SK-N-SH (cell line): ENCODE measurements at regions not wholly inside any gene's neighbourhood (a gene's known extent, or its start where the extent isn't known, plus 50 kb on each side); places are given as distances from the start of the nearest gene placed in this dataset.

Experiments
- CTCF ChIA-PET: fragments of 300-600, 350-600 bp; formaldehyde crosslinking; extraction: SDS; loops from one replicate; lab custom pipeline; 2021; lab: Yijun Ruan, JAX
- POLR2A ChIA-PET: fragments of 350-600 bp; sonication (Branson Sonifier 250); formaldehyde crosslinking; extraction: SDS; loops from one replicate; lab custom pipeline; 2020; ENCODE audit warnings: antibody characterized with exemption, inconsistent platforms; lab: Yijun Ruan, JAX
- DNase-seq: peaks from one replicate; pipeline ENCODE4 v3.0.0; 2012
- H2AFZ ChIP-seq: fragments of 200-600 bp; sonication (generic); 2 replicates; pipeline ENCODE4 v1.8.1; 2016; ENCODE audit warnings: antibody characterized with exemption, mild to moderate bottlenecking, low read depth
- H3F3A ChIP-seq: fragments of 200-600 bp; sonication (generic); replicated peaks from 2 replicates; pipeline ENCODE3; 2016; ENCODE audit warnings: antibody characterized with exemption, mild to moderate bottlenecking; ENCODE audit not compliant: insufficient read depth
- H3K27ac ChIP-seq, 2 experiments: fragments of 200-500 bp in 1 of 2; fragments of 200-600 bp in 1 of 2; sonication (Bioruptor generic) in 1 of 2; sonication (generic), shearing (Covaris generic) in 1 of 2; 2 replicates each; pipeline versions ENCODE4 v1.5.1 to v1.6.1; 2014 to 2016; ENCODE audit warnings: low read depth in 2 of 2, inconsistent platforms in 1 of 2, low read length in 1 of 2, mild to moderate bottlenecking in 1 of 2, mixed read lengths in 1 of 2
- H3K27me3 ChIP-seq: fragments of 200-600 bp; sonication (generic), shearing (Covaris generic); 2 replicates; pipeline ENCODE4 v1.6.1; 2016; ENCODE audit warnings: mixed run types; ENCODE audit not compliant: insufficient read depth
- H3K36me3 ChIP-seq, 2 experiments: fragments of 200-500 bp in 1 of 2; fragments of 200-600 bp in 1 of 2; sonication (Bioruptor generic) in 1 of 2; sonication (generic) in 1 of 2; replicated peaks in 1 of 2; 2 replicates each; pipeline versions ENCODE3 to v1.5.1; 2014 to 2016; ENCODE audit warnings: low read length in 1 of 2, mild to moderate bottlenecking in 1 of 2; ENCODE audit not compliant: insufficient read depth in 2 of 2, control insufficient read depth in 1 of 2
- H3K4me1 ChIP-seq, 2 experiments: fragments of 200-500 bp in 1 of 2; fragments of 200-600 bp in 1 of 2; sonication (Bioruptor generic) in 1 of 2; sonication (generic), shearing (Covaris generic) in 1 of 2; 2 replicates each; pipeline versions ENCODE4 v1.5.1 to v1.6.1; 2014 to 2016; ENCODE audit warnings: low read depth in 1 of 2, low read length in 1 of 2, mixed run types in 1 of 2; ENCODE audit not compliant: insufficient read depth in 2 of 2, control insufficient read depth in 1 of 2
- H3K4me2 ChIP-seq: fragments of 200-600 bp; sonication (generic), shearing (Covaris generic); 2 replicates; pipeline ENCODE4 v1.6.1; 2017; ENCODE audit warnings: mixed run types
- H3K4me3 ChIP-seq, 2 experiments: fragments of 200-500 bp in 1 of 2; fragments of 200-600 bp in 1 of 2; sonication (Bioruptor generic) in 1 of 2; sonication (generic), shearing (Covaris generic) in 1 of 2; 2 replicates each; pipeline versions ENCODE4 v1.5.1 to v1.8.1; 2014 to 2016; ENCODE audit warnings: low read depth in 2 of 2, inconsistent platforms in 1 of 2, low read length in 1 of 2, mild to moderate bottlenecking in 1 of 2, mixed read lengths in 1 of 2, moderate library complexity in 1 of 2
- H3K79me2 ChIP-seq: fragments of 200-600 bp; sonication (generic); 2 replicates; pipeline ENCODE4 v1.8.1; 2017; ENCODE audit warnings: mild to moderate bottlenecking; ENCODE audit not compliant: insufficient read depth
- H3K9ac ChIP-seq: fragments of 200-600 bp; sonication (generic); 2 replicates; pipeline ENCODE4 v1.6.1; 2017; ENCODE audit warnings: mixed run types
- H3K9me2 ChIP-seq: fragments of 200-600 bp; sonication (generic); 2 replicates; pipeline ENCODE4 v1.6.1; 2017; ENCODE audit warnings: mixed run types
- H3K9me3 ChIP-seq: fragments of 200-600 bp; sonication (generic); 2 replicates; pipeline ENCODE4 v1.6.1; 2017; ENCODE audit warnings: mixed run types, mild to moderate bottlenecking, moderate library complexity
- H4K20me1 ChIP-seq: fragments of 200-600 bp; sonication (generic); 2 replicates; pipeline ENCODE4 v1.6.1; 2017; ENCODE audit warnings: mild to moderate bottlenecking, mixed run types; ENCODE audit not compliant: insufficient read depth
- CHD2 ChIP-seq: fragments of 150-350 bp; IDR thresholded peaks from 2 replicates; pipeline ENCODE4 v1.6.1; 2018; ENCODE audit warnings: low read length; ENCODE audit not compliant: partially characterized antibody
- ELF1 ChIP-seq: IDR thresholded peaks from 2 replicates; pipeline ENCODE4 v1.4.0; 2012
- EZH2phosphoT487 ChIP-seq: fragments of 200-600 bp; sonication (generic); IDR thresholded peaks from 2 replicates; pipeline ENCODE4 v1.6.1; 2017; ENCODE audit warnings: low read depth, mixed run types, mild to moderate bottlenecking, antibody characterized with exemption, moderate library complexity, borderline replicate concordance
- FOXM1 ChIP-seq: IDR thresholded peaks from 2 replicates; pipeline ENCODE4 v1.4.0; 2012; ENCODE audit warnings: low read depth, mild to moderate bottlenecking
- GATA2 ChIP-seq: sonication (generic); formaldehyde crosslinking; IDR thresholded peaks from 2 replicates; pipeline ENCODE4 v1.5.0; 2020; ENCODE audit warnings: mild to moderate bottlenecking, missing genetic modification reagents
- JUND ChIP-seq: IDR thresholded peaks from 2 replicates; pipeline ENCODE4 v1.4.0; 2012
- RCOR1 ChIP-seq: fragments of 150-350 bp; IDR thresholded peaks from 2 replicates; pipeline ENCODE4 v1.6.1; 2017; ENCODE audit warnings: antibody characterized with exemption, low read length
- RXRA ChIP-seq: IDR thresholded peaks from 2 replicates; pipeline ENCODE4 v1.4.0; 2012; ENCODE audit warnings: low read depth, mild to moderate bottlenecking, borderline replicate concordance
- SIN3A ChIP-seq: IDR thresholded peaks from 2 replicates; pipeline ENCODE4 v1.6.1; 2012; ENCODE audit warnings: low read depth, mild to moderate bottlenecking, low read length, moderate library complexity, borderline replicate concordance
- TAF1 ChIP-seq: IDR thresholded peaks from 2 replicates; pipeline ENCODE4 v1.6.1; 2012; ENCODE audit warnings: low read depth, mild to moderate bottlenecking, low read length, moderate library complexity, borderline replicate concordance
- TEAD4 ChIP-seq: IDR thresholded peaks from 2 replicates; pipeline ENCODE4 v1.4.0; 2012; ENCODE audit warnings: mild to moderate bottlenecking, borderline replicate concordance; ENCODE audit not compliant: insufficient read depth
- YY1 ChIP-seq: IDR thresholded peaks from 2 replicates; pipeline ENCODE4 v1.4.0; 2012; ENCODE audit warnings: low read depth, mild to moderate bottlenecking
- WGBS: methylation state at CpG from one replicate; pipeline ENCODE4 v1.1.6; 2017; ENCODE audit warnings: low lambda C conversion rate; 5-methylcytosine and 5-hydroxymethylcytosine counted together
- TF ChIP-seq, protein P1 (sequence below): IDR thresholded peaks from 2 replicates; pipeline ENCODE4 v1.4.0; 2012; ENCODE audit warnings: low read depth, borderline replicate concordance
- TF ChIP-seq, protein P2 (sequence below): IDR thresholded peaks from 2 replicates; pipeline ENCODE4; 2012

DNA sequence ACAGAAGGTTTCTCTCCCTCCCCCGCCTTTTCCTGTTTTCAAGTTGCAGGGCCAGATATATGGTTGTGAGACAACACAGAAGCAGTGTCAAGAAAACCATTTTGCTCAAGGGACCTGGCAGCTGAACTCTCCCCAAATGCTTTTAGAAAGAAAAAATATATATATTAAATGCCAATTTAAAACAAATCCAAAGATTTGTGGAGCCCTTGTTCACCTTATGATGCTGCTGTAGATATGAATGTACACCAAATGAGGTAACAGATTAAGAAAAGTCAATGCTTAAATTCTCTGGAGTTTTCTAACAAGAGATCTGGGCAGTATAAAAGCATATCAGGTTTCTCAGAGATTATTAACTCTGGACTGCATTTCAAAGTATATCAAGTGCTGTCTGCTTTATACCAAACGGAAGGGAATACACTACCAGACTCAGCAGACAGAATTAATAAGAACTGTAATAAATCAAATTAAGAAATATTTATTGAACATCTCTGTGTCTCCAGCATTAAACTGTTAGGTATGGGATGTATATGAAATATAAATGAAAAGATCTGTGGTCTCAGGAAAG, 357.5 kb downstream of the HDGFL1 start (continued):
- no peak for TF ChIP-seq YY1
- TF ChIP-seq GATA2 (CRISPR knock-in tag), result peak; percentile 53
- TF ChIP-seq, protein P1, sequence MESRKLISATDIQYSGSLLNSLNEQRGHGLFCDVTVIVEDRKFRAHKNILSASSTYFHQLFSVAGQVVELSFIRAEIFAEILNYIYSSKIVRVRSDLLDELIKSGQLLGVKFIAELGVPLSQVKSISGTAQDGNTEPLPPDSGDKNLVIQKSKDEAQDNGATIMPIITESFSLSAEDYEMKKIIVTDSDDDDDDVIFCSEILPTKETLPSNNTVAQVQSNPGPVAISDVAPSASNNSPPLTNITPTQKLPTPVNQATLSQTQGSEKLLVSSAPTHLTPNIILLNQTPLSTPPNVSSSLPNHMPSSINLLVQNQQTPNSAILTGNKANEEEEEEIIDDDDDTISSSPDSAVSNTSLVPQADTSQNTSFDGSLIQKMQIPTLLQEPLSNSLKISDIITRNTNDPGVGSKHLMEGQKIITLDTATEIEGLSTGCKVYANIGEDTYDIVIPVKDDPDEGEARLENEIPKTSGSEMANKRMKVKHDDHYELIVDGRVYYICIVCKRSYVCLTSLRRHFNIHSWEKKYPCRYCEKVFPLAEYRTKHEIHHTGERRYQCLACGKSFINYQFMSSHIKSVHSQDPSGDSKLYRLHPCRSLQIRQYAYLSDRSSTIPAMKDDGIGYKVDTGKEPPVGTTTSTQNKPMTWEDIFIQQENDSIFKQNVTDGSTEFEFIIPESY, result no peak
- TF ChIP-seq, protein P2, sequence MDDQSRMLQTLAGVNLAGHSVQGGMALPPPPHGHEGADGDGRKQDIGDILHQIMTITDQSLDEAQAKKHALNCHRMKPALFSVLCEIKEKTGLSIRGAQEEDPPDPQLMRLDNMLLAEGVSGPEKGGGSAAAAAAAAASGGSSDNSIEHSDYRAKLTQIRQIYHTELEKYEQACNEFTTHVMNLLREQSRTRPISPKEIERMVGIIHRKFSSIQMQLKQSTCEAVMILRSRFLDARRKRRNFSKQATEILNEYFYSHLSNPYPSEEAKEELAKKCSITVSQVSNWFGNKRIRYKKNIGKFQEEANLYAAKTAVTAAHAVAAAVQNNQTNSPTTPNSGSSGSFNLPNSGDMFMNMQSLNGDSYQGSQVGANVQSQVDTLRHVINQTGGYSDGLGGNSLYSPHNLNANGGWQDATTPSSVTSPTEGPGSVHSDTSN, result peak; percentile 8; the same call in 1 of the 2 replicates
- TF ChIP-seq FOXM1, result no peak
- no peak for TF ChIP-seq TEAD4
- no peak for TF ChIP-seq ELF1

DNA sequence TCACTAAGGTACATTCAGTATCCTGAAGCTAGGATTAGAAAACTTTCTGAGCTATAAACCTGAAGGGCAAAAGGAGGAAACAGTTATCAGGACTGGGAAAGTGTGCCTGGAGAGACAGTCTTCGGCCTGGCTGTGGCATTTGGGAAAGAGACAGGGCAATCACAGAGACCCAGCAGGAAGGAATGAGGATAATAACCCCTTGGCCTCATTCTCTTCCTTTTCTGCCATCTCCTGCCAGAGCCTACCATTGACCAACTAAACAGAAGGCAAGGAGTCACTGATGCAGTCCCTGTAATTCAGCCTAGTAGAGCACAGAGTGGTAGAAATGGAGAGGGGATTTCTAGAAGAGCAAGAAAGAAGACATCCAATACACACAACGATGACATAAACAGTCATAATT, 359.4 kb downstream of the HDGFL1 start:
- no peaks in the 10 kb centered on the region for H3K36me3 ChIP-seq
- H3K9me3 ChIP-seq, result no peaks in the 10 kb centered on the region
- no peaks in the 10 kb centered on the region for H3K27me3 ChIP-seq
- H4K20me1 ChIP-seq, result no peaks in the 10 kb centered on the region
- TF ChIP-seq EZH2phosphoT487 (no peak), JUND (no peak), CHD2 (no peak), RCOR1 (no peak), RXRA (no peak), TAF1 (no peak), SIN3A (no peak), FOXM1 (no peak)
- peaks cover 0 to 33% of the 10 kb centered on the region in 2 experiments; a peak in 2 of 4 replicates for H3K4me1 ChIP-seq
- H3K4me3 ChIP-seq, result no peak overlapping the region
- H3F3A ChIP-seq, result peaks cover 6% of the 10 kb centered on the region
- H3K9ac ChIP-seq, result no peak overlapping the region
- no peaks in the 10 kb centered on the region for H3K9me2 ChIP-seq
- no peak overlapping the region for H3K4me2 ChIP-seq
- ChIA-PET CTCF (interaction anchor here (1.4 kb wide), 1 partner anchor 37 kb away, joined by 3 read pairs; no protein-coding TSS in a partner anchor), POLR2A (no interaction called here)
- DNase-seq, result no peak
- peak overlapping the region; percentile 15; the same call in 1 of the 2 replicates for H2AFZ ChIP-seq
- WGBS, result 67% methylated on average over 2 of the region's 2 CpGs
- no peaks in the 10 kb centered on the region for H3K79me2 ChIP-seq
- peak overlapping the region in 1 of 2 experiments; percentile 74; a peak in 2 of 4 replicates for H3K27ac ChIP-seq
